ENCODE measurements at regions not wholly inside any gene's neighbourhood (a gene's known extent, or its start where the extent isn't known, plus 50 kb on each side); places are given as distances from the start of the nearest gene placed in this dataset.

DNA sequence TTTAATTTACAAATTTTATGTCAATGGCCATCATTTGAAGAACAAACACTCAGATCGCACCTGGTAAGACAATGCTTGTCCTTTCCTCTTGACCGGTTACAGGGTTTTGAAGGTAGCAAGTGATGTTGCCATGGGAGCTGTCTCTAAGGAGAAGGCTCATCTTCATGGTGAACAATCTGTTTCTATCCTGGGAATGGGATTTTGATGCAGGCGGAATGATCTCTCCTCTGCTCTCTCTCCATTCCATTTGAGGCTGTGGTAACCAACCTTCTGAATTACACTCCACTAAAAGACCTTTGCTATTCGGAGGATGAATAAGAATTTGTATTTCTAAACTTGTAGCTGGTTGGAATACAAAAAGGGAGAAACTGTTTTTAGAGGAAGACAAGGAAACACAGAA, 57.9 kb upstream of the SLC5A9 start:
- no peak for DNase-seq (ENCODE audit: extremely low read depth in 1 of 2, low read depth in 1 of 2)

DNA sequence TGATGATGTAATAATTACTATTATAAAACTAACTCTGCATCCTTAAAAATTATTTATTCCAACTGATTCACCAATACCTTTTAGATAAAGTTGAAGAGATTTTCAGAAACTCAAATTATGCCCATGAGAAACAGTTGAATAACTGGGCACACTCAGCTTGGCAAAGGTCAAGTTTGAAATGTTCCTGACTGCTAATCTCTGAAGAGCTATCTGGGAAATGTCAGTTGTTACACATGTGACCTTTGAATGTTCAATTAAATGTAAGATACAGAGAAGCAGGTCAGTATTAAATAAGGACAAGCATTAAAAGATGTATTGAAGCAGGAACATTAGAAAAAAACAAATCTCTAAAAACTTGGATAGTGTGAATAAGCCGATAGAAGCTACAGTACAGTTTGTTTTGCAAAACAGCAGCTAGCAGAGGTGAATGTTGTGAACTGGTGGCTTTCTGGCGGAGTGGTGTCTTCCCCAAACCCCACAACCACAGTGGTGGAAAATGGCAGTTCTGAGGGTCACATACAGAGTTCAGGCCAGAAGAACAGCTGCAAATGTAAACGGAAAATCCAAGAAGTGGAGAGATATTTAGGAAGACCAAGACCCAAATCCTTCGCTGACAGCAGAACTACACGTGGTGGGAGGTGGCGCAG, 61.9 kb upstream of the SLC5A9 start:
- DNase-seq (ENCODE audit: extremely low read depth in 1 of 2, low read depth in 1 of 2), result no peak

DNA sequence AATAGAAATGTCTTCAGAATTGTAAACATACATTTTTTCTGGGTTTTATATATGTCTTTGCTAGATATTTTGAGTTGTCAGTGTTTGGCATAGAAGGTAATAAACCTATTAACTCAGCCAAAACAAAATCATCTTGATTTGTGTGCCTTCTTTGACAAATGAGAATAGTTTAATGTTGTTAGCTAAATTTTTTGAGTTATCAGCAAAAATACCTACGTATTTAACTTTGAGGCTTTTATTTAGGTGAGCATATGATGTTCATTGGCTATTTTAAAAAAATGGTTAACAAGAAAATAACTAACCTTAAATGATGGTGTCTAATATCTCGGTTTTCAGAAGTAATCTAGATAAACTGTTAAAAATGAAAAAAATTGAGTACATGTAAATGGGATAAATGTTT, 83.2 kb upstream of the SLC5A9 start:
- no peak for DNase-seq (ENCODE audit: extremely low read depth in 1 of 2, low read depth in 1 of 2)

DNA sequence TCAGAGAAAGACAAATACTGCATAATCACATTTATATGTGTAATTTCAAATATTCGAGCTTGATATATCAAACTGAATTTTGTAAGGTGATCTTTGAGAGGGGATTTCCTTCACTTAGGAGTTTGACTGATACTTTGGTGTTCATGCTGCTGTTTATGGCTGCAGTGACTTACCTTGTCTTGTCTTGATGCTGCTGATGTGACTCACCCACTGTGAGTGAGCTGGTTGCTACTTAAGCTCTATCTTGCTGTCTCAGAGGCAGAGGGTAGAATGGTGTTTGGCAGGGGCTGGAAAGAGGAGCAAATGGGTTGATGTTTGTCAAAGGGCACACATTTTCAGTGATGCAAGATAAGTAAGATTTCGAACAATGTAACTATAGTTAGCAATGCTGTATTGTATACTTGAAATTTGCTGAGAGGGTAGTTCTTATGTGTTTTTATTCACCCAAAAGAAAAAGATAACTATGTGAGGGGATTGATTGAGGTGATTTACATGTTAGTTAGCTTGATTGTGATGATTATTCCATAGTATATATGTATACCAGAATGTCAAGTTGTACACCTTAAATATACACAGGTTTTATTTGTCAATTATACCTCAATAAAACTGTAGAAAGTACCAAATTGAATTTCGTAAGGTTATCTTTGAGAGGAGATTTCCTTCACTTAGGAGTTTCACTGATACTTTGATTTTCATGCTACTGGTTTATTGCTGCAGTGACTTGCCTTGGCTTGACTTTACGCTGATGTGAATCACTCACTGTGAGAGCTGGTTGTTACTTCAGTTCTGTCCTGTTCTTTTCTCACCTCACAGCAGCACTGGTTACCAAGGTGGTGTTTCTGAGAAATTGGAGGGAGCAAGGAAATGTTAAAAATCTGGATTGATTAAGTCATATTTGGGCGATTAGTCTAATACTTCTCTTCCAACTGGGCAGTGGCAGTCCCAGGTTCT, 94.5 kb upstream of the SLC5A9 start:
- no peak for DNase-seq (ENCODE audit: extremely low read depth in 1 of 2, low read depth in 1 of 2)

DNA sequence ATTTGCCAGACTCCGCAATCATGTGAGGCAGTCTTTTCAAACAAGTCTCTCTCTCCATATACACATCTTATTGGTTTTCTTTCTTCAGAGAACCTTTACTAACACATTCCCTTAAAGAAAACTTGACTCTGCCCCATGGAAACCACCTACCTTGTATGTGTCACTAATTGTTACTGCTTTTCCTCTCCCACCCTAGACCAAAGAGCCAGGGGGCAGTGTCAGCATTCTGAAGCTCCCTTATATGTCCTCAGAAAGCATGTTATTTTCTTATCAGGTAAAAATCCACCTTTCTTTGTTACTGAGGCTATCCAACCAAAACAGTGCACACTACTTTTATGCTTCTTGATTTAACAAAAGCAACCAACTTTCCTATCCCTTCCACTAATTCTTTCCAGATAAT, 98.9 kb upstream of the SLC5A9 start:
- no peak for DNase-seq (ENCODE audit: extremely low read depth in 1 of 2, low read depth in 1 of 2)

DNA sequence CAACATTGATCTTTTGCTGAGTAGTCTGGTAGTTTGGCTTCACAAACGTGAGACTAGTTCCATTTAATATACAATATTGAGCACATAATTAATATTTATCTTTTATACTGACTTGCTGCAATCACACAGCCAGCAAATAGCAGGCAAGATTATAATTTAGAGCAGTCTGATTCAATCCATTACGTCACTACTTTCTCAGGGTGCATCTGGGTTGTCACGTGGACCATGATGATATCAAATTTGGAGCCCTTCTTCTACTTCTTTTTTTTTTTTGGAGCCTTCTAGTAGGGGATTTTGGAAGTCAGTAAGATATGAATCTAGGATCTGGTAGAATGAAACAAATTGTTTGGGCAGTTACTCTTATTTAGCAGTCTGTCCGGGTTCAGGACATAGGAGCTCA, 100.6 kb upstream of the SLC5A9 start:
- no peak for DNase-seq (ENCODE audit: extremely low read depth in 1 of 2, low read depth in 1 of 2)

DNA sequence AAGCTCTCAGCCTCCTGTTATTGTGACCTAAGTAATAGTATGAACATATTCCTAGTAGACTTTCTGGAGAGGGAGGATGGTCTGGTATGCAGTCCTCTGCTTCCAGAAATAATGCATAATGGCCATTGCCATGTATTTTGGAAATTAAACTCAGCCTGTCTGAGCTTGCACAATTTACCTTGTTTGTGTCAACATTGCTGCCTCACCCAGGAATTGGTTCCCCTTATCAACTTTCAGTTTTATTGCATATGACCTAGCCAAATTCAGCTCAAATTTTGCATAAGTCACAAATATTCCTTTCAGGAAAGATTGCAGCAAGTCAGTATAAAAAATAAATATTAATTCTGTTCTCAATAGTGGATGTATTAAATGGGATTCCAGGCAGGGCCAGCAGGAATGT, 101.9 kb upstream of the SLC5A9 start:
- no peak for DNase-seq (ENCODE audit: extremely low read depth in 1 of 2, low read depth in 1 of 2)

DNA sequence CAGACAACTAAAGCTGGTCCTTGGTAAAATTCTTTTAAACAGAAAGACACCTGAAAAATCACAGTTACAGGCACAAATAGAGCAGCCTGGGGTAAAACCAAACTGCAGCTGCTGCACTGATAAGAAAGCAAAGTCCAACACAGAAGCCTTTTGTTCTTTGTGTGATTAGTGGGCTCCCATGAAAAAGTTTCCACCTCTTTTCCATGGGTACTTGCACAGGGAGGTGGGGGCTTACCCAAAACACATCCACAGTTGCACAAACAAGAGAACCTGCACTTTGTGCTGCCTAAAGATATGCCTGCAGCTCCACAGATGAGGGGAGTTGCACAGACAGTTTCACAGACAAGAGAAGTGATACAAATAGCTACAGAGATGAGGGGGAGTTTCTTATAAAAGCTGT, 106.7 kb upstream of the SLC5A9 start:
- no peak for DNase-seq (ENCODE audit: extremely low read depth in 1 of 2, low read depth in 1 of 2)

DNA sequence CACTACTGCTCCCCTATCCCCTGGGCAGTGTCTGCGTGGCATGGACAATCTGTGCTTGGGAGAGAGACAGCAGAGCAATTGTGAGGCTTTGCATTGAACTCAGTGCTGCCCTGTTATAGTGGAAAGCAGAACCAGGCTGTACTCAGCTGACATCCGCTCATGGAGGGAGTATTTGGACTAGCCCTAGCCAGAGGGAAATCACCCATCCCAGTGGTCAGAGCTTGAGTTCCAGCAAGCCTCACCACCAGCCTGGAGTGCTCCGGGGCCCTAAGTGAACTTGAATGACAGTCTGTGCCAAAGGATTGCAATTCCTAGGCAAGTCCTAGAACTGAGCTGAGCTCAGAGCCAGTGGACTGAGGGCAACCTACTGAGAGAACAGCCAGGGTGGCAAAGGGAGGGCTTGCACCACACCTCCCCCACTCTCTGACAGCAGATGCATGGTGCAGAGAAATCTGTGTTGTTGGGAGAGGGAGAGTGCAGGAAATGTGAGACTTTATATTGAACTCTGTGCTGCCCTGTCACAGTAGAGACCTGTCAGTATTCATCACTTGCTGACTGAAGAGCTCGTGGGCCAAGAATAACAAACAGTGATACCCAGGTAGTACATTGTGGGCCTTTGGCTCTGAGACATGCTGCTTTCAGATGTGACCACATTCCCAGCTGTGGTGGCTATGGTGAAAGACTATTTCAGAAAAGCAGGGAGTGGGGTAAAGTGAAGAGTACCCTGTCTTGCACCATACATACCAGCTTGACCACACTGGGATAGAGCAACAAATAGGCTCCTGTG, 107.7 kb upstream of the SLC5A9 start:
- no peak for DNase-seq (ENCODE audit: extremely low read depth in 1 of 2, low read depth in 1 of 2)

DNA sequence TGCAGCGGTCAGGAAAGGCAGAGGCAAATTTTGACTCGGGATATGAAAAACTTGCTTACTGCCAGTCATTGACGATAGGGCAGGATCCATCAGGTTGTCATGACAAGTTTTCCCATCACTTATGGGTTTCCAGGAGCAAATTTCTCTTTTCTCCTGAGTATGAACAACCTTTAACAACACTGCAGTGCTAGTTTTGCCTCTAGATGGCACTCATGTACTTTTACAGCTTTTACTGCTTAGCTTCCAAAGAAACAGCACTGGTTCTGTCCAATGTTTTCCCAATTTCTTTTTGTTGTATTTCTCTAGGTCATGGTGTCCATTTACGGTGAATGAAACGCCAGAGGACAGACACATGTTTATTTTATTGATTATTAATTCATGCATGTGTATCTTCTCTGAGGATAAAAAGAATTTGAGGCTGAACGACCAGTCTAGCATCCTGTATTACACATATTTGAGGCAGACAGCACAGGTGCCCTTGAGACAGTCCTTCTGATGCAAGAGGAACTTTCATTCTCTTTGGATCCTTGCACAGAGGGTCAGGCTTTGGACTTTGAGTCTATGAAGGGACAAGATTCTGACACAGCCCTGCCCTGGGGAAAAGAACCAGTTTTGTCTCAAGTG, 112.3 kb upstream of the TRABD2B start:
- DNase-seq (ENCODE audit: extremely low read depth in 1 of 2, low read depth in 1 of 2), result no peak

DNA sequence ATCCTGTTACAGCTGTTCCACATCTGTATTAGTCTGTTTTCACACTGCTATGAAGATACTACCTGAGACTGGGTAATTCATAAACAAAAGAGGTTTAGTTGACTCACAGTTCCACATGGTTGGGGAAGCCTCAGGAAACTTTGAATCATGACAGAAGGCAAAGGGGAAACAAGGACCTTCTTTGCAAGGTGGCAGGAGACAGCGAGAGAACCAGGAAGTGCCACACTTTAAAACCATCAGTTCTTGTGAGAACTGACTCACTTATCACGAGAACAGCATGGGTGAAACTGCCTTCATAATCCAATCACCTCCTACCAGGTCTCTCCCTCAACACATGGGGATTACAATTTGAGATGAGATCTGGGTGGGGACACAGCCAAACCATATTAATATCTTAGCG, 110.3 kb upstream of the TRABD2B start:
- peak in 1 of 2 donors; percentile 2 for DNase-seq (ENCODE audit: extremely low read depth in 1 of 2, low read depth in 1 of 2)

DNA sequence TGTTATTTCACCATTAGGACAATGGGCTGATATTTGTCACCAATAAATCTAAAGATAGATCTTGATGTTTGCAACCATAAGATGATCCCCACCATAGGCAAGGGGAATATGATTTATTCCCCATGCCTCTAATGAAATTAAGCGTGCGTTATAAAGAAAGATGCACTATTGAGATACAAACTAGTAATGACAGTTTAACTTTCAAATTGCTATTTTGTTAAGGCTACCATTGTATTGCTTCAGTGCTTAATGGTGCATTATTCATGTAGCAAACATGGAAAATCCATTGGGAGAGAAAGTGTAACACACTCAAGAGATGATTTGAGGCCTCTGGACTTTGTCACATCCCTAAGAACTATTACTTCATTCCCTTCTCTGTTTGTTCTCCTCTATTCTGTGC, 108.9 kb upstream of the TRABD2B start:
- no peak for DNase-seq (ENCODE audit: extremely low read depth in 1 of 2, low read depth in 1 of 2)

DNA sequence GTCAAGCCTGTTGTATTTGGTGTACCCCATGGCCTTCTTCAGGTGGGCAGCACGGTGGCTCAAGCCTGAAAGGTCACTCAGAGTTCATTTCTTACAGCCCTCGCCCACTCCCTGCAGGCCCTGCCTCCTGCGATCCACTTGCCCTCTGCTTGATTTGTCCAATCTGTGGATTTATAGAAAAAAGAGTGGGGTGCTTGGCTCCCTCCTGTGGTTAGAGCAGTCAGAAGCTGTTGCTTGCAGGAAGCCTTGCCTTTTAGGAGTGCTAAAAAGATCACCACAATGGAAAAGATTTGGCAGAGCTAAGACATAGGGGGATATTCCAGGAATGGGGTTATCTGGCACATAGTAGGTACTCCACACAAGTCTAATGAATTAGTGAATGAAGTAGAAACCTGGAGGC, 108.0 kb upstream of the TRABD2B start:
- DNase-seq (ENCODE audit: extremely low read depth in 1 of 2, low read depth in 1 of 2), result no peak

DNA sequence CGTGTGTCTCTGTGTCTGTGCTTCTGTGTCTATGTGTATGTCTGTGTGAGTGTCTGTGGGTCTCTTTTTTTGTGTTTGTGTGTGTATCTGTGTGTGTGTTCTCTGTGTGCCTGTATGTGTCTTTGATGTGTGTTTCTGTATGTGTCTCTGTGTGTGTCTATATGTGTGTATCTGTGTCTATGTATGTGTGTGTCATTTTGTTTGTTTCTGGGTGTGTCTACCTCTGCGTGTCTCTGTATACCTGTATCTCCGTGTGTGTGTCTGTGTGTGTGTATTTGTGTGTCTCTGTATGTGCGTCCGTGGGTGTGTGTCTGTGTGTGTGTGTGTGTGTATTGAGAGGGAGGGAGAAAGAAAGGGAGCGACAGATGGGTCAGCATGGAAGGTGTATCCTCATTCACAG, 106.3 kb upstream of the TRABD2B start:
- no peak for DNase-seq (ENCODE audit: extremely low read depth in 1 of 2, low read depth in 1 of 2)

DNA sequence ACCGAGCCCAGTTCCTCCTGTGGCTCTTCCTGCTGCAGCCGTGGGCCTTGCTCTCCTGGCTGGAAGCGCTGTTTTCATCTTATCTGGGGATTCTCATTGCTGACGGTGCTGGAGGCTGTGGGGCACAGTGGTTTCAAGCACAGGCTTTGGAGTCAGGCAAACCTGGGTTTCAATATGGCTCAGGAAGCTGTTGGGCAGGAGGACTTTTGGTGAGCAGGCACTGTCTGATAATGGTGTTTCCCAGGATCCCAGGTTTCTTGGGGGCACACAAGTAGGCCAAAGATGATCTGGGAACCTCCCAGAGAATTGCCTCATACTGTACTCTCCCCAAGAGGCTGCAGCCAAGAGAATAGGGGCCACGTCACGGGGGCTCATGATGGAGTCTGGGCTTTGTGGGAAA, 105.6 kb upstream of the TRABD2B start:
- no peak for DNase-seq (ENCODE audit: extremely low read depth in 1 of 2, low read depth in 1 of 2)

DNA sequence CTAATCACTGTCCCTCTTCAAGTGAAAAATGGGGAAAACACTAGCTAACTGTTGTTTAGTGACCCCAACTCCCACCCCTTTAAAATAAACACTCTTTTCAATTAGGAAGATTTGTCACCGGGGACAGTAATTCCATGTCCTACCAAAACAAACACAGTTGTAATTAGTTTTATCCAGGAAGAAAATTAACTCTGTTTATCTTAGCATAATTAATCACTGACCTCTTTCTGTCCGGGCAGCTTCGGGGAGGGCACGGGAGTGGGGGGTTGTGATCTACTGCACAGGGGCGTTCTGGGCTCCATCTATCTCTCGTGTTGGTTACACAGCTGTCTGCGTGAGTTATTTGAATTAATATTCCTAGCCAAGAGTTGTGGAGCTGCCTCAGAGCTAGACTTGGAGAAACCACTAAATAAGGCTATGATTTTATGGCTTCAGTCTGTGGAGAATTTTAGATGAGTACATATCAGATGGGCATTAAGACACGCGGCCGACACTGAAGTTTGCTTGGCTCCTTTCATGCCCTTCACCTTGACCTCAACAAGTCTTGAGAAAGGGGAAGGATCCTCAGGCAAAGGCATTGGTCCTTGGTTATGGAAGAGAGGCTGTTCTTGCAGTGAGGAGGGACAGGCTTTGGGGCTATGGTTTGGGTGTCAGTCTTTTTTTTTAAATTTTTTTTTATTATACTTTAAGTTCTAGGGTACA, 102.0 kb upstream of the TRABD2B start:
- DNase-seq (ENCODE audit: extremely low read depth in 1 of 2, low read depth in 1 of 2), result no peak

DNA sequence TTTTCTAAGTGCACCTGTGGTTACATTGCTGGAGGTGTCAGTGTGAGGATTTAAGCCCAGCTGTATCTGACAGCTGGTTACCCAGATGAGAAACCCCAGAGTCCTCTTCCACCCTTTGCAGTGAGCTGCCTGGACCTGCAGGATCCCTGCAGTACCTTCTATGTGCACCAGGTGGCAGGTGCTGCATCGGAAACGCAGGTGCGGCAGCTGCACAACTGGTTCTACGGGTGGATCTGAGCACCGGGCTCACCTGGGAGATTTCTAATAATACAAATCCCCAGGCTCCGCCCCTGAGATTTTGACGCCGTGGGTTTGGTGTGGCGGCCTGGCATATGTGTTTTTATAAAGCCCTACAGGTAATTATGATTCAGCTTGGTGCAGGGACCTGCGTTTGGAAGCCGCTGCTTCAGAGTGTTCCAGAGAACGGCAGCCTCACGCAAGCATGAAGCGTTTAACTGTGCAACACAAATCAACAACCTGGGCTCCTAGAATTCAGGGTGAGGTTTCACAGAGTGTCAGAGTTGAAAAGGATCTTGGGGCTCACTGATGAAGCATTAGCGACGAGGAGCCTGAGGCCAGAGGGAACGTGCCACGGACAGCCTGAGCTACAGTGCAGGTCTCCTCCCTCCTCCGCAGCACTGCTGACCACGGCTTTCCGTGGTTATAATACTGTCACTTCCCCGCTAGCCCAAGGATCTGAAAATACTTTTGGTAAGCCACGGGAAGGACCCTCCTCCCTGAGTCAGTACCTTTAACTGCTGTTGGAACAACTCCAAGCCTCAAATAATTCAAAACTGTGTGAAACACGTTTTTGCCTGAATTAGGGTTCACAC, 96.7 kb upstream of the TRABD2B start:
- DNase-seq (ENCODE audit: extremely low read depth in 1 of 2, low read depth in 1 of 2), result peak; percentile 22 to 45

DNA sequence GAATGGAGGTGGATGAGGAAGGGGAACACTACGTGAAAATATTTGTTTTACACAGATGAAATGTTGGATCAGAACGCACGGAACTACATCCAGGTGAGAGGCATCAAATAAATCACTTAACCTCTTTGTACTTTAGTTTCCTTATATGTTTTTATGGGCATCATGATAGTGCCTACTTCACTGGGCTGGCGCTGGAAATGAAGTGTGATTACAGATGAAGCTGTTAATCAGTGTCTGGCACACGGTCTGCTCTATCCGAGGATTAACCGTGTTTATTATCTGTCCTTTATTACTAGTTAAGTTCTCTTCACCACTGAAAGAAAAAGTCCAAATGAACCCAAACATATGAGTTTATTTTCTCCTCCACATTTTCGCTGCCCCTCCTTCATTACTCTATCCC, 96.0 kb upstream of the TRABD2B start:
- no peak for DNase-seq (ENCODE audit: extremely low read depth in 1 of 2, low read depth in 1 of 2)

DNA sequence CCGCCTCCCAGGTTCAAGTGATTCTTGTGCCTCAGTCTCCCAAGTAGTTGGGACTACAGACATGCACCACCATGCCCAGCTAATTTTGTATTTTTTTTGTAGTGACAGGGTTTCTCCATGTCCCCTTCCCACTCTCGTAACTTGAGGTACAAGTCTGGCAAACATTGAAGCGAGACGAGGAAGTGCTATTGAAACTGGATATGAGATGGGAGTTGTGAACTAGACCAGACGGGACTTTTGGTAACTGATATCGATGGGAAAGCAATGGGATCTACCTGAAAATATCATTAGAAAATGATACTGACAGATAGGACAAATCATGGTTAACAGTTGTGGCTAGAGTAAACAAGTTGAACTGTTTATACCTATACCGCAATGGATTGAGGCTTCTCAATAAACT, 95.2 kb upstream of the TRABD2B start:
- DNase-seq (ENCODE audit: extremely low read depth in 1 of 2, low read depth in 1 of 2), result no peak

Measured in stimulated activated CD8-positive, alpha-beta memory T cell treated with anti-CD3 and anti-CD28 coated beads, Interleukin-7, amount 100 ng/mL, for 48 hours (primary cell).